Progenitor cell of endocrine pancreas (in vitro differentiated cells): ENCODE measurements at regions not wholly inside any gene's neighbourhood (a gene's known extent, or its start where the extent isn't known, plus 50 kb on each side); places are given as distances from the start of the nearest gene placed in this dataset.

Experiments
- DNase-seq: peaks from one replicate; pipeline ENCODE4 v3.0.0; 2021; ENCODE audit warnings: low spot score; ENCODE audit not compliant: unreplicated experiment
- H3K27ac Mint-ChIP-seq: 2 replicates; pipeline ENCODE4 v1.8.0; 2021; ENCODE audit warnings: mild to moderate bottlenecking, moderate library complexity, mixed read lengths
- H3K27me3 Mint-ChIP-seq: 2 replicates; pipeline ENCODE4 v1.8.0; 2021; ENCODE audit warnings: mixed read lengths
- H3K36me3 Mint-ChIP-seq: 2 replicates; pipeline ENCODE4 v1.8.0; 2022; ENCODE audit warnings: mixed read lengths; ENCODE audit not compliant: insufficient read depth
- H3K4me1 Mint-ChIP-seq: 2 replicates; pipeline ENCODE4 v1.8.0; 2021; ENCODE audit warnings: low read depth, mixed read lengths
- H3K4me3 Mint-ChIP-seq: 2 replicates; pipeline ENCODE4 v1.8.0; 2021; ENCODE audit warnings: low read depth, mild to moderate bottlenecking, moderate library complexity, mixed read lengths
- H3K9me3 Mint-ChIP-seq: 2 replicates; pipeline ENCODE4 v1.8.0; 2021; ENCODE audit warnings: low read depth, mixed read lengths
- CTCF ChIP-seq: fragments of 200-600 bp; sonication (generic); IDR thresholded peaks from one replicate; pipeline ENCODE4 v1.5.0; 2021; ENCODE audit warnings: antibody characterized with exemption, mild to moderate bottlenecking; ENCODE audit not compliant: unreplicated experiment

- H3K36me3 Mint-ChIP-seq = no peaks in the 10 kb centered on the region
- no peak overlapping the region for H3K4me3 Mint-ChIP-seq
- no peak for TF ChIP-seq CTCF
- H3K27me3 Mint-ChIP-seq = no peaks in the 10 kb centered on the region
- H3K4me1 Mint-ChIP-seq = no peaks in the 10 kb centered on the region
- no peak for DNase-seq
- peaks cover 10% of the 10 kb centered on the region for H3K9me3 Mint-ChIP-seq
- no peak overlapping the region for H3K27ac Mint-ChIP-seq
Observed at GRCh38 chr3:82957079-82957478, 1195.6 kb upstream of the GBE1 start.

GRCh38 chr3:82954486-82954885, 1193.0 kb upstream of the GBE1 start:
- no peak overlapping the region for H3K27ac Mint-ChIP-seq
- H3K4me1 Mint-ChIP-seq = no peaks in the 10 kb centered on the region
- peaks cover 10% of the 10 kb centered on the region for H3K9me3 Mint-ChIP-seq
- TF ChIP-seq CTCF = no peak
- H3K36me3 Mint-ChIP-seq = no peaks in the 10 kb centered on the region
- DNase-seq = no peak
- H3K4me3 Mint-ChIP-seq = no peak overlapping the region
- no peaks in the 10 kb centered on the region for H3K27me3 Mint-ChIP-seq

- Mint-ChIP-seq H3K36me3 (no peaks in the 10 kb centered on the region), H3K4me1 (no peaks in the 10 kb centered on the region), H3K9me3 (peaks cover 17% of the 10 kb centered on the region), H3K27me3 (no peaks in the 10 kb centered on the region), H3K27ac (no peak overlapping the region), H3K4me3 (no peak overlapping the region)
- TF ChIP-seq CTCF = no peak
- DNase-seq = no peak
Observed at GRCh38 chr3:82942041-82942440, 1180.6 kb upstream of the GBE1 start.

- no peak for TF ChIP-seq CTCF
- H3K36me3 Mint-ChIP-seq = no peaks in the 10 kb centered on the region
Observed at GRCh38 chr3:82940124-82940523, 1178.7 kb upstream of the GBE1 start.

GRCh38 chr3:82939491-82940097, 1178.1 kb upstream of the GBE1 start:
- no peak for TF ChIP-seq CTCF
- Mint-ChIP-seq H3K9me3 (peaks cover 18% of the 10 kb centered on the region), H3K27ac (no peak overlapping the region), H3K4me3 (no peak overlapping the region), H3K27me3 (no peaks in the 10 kb centered on the region), H3K4me1 (no peaks in the 10 kb centered on the region), H3K36me3 (no peaks in the 10 kb centered on the region)
- no peak for DNase-seq

More at GRCh38 chr3:82940124-82940523, 1178.7 kb upstream of the GBE1 start:
- H3K4me3 Mint-ChIP-seq = no peak overlapping the region
- DNase-seq = no peak
- no peaks in the 10 kb centered on the region for H3K27me3 Mint-ChIP-seq
- peaks cover 20% of the 10 kb centered on the region for H3K9me3 Mint-ChIP-seq
- H3K27ac Mint-ChIP-seq = no peak overlapping the region
- no peaks in the 10 kb centered on the region for H3K4me1 Mint-ChIP-seq
